ENCODE measurements at regions not wholly inside any gene's neighbourhood (a gene's known extent, or its start where the extent isn't known, plus 50 kb on each side); places are given as distances from the start of the nearest gene placed in this dataset.

- TF ChIP-seq CTCF (IDR thresholded peaks at IDR 0.05; ENCODE audit: low read depth, low read length), result no peak
- H3K4me3 ChIP-seq (ENCODE audit: low read depth, low read length), result no peak overlapping the region
These were observed 144.3 kb upstream of the SYN3 start for GRCh38 chr22:33202455-33202854.

GRCh38 chr22:33194529-33195077 is 136.4 kb upstream of the SYN3 start:
- no peak overlapping the region for H3K4me3 ChIP-seq (ENCODE audit: low read depth, low read length)
- TF ChIP-seq CTCF (IDR thresholded peaks at IDR 0.05; ENCODE audit: low read depth, low read length), result no peak

- no peak for TF ChIP-seq CTCF (IDR thresholded peaks at IDR 0.05; ENCODE audit: low read depth, low read length)
- H3K4me3 ChIP-seq (ENCODE audit: low read depth, low read length), result no peak overlapping the region
These were observed 134.0 kb upstream of the SYN3 start for GRCh38 chr22:33192156-33192555.

- no peak for TF ChIP-seq CTCF (IDR thresholded peaks at IDR 0.05; ENCODE audit: low read depth, low read length)
- H3K4me3 ChIP-seq (ENCODE audit: low read depth, low read length), result no peak overlapping the region
These were observed 130.1 kb upstream of the SYN3 start for GRCh38 chr22:33188326-33188725.

GRCh38 chr22:33186816-33187215 is 128.6 kb upstream of the SYN3 start:
- no peak for TF ChIP-seq CTCF (IDR thresholded peaks at IDR 0.05; ENCODE audit: low read depth, low read length)

GRCh38 chr22:33180356-33180755 is 122.2 kb upstream of the SYN3 start:
- H3K4me3 ChIP-seq (ENCODE audit: low read depth, low read length), result no peak overlapping the region
- no peak for TF ChIP-seq CTCF (IDR thresholded peaks at IDR 0.05; ENCODE audit: low read depth, low read length)

More at GRCh38 chr22:33186816-33187215, 128.6 kb upstream of the SYN3 start:
- no peak overlapping the region for H3K4me3 ChIP-seq (ENCODE audit: low read depth, low read length)

GRCh38 chr22:33167998-33168790 is 110.0 kb upstream of the SYN3 start:
- H3K4me3 ChIP-seq (ENCODE audit: low read depth, low read length), result no peak overlapping the region
- no peak for TF ChIP-seq CTCF (IDR thresholded peaks at IDR 0.05; ENCODE audit: low read depth, low read length)
